Natural killer cell treated with Interleukin-12 subunit alpha and Interleukin-12 subunit beta and Interleukin-15 and Interleukin-18, amount 100 ng/mL, for 72 hours (primary cell): ENCODE measurements at regions not wholly inside any gene's neighbourhood (a gene's known extent, or its start where the extent isn't known, plus 50 kb on each side); places are given as distances from the start of the nearest gene placed in this dataset.

ENCODE experiments used
- ATAC-seq, 2 donors: fragments of 150-1000 bp; cut with Tn5 transposase in 1 of 2; sonication (Bioruptor Pico), chemical (Tn5 transposase) in 1 of 2; 2 replicates each; pipeline ENCODE4 v1.10.0; 2021
- DNase-seq: peaks from one replicate; pipeline ENCODE4 v3.0.0; 2022; ENCODE audit warnings: low spot score
- H3K27ac Mint-ChIP-seq, 2 donors: 1 replicate in 1 of 2; 2 replicates in 1 of 2; pipeline ENCODE4 v1.8.0; 2022; ENCODE audit warnings: mixed read lengths in 2 of 2, mild to moderate bottlenecking in 1 of 2, moderate library complexity in 1 of 2
- H3K27me3 Mint-ChIP-seq, 2 donors: 1 replicate in 1 of 2; 2 replicates in 1 of 2; pipeline ENCODE4 v1.8.0; 2022; ENCODE audit warnings: mixed read lengths in 2 of 2
- H3K36me3 Mint-ChIP-seq: one replicate; pipeline ENCODE4 v1.8.0; 2022; ENCODE audit warnings: mixed read lengths
- H3K4me1 Mint-ChIP-seq, 2 donors: 1 replicate in 1 of 2; 2 replicates in 1 of 2; pipeline ENCODE4 v1.8.0; 2022; ENCODE audit warnings: low read depth in 2 of 2, mixed read lengths in 2 of 2, mild to moderate bottlenecking in 1 of 2
- H3K4me3 Mint-ChIP-seq: one replicate; pipeline ENCODE4 v1.8.0; 2022; ENCODE audit warnings: mixed read lengths
- H3K9me3 Mint-ChIP-seq: 2 replicates; pipeline ENCODE4 v1.8.0; 2022; ENCODE audit warnings: mixed read lengths

DNA sequence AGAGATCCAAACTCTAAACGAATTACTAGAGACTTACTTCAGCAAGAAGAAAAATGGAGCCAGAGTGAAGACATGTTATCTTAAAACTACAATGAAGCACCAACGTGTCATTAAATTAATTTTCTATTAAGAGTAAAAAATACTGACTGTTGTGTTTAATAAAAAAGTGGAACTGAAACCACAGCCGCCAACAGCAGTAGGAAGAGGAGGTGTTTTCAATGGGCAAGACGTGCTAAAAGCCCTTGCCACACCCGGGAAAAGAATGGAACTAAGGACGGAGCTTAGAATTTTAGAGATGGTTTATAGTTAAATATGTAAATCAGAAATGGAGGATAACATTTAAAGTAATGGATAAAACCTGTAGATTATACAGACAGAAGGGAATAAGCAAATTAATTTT is 608.7 kb downstream of the TFAP2A start:
- peaks cover 7% of the 10 kb centered on the region for H3K9me3 Mint-ChIP-seq
- H3K4me1 Mint-ChIP-seq: no peaks in the 10 kb centered on the region
- ATAC-seq: no peak
- peaks cover 6% of the 10 kb centered on the region for H3K36me3 Mint-ChIP-seq
- DNase-seq: no peak
- H3K27me3 Mint-ChIP-seq: no peaks in the 10 kb centered on the region
- no peak overlapping the region for H3K27ac Mint-ChIP-seq
- no peak overlapping the region for H3K4me3 Mint-ChIP-seq

DNA sequence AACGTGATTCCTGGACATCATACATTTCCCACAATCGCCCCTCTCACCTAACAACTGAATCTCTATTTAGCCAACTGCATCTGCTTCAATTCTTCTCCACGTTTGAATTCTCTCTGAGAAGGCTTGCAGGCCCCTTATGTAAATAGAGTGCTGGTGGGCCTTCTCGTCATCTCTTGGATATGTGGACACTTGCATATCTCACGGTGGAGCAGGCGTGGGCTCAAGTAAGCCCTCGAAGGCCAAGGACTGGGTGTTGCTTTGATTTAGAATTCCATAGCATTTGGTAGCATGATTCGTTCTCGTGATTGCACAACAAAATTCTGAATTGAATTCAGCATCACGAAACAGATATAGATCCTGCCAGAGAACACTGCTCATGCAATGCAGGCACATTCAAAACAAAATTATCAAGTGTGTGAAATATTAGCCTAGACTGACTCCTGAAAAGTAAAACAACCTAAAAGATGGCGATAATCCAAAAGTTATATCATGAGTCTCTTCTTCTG is 613.6 kb downstream of the TFAP2A start:
- peaks cover 14% of the 10 kb centered on the region for H3K9me3 Mint-ChIP-seq
- ATAC-seq (no peak), DNase-seq (no peak)
- no peaks in the 10 kb centered on the region for H3K27me3 Mint-ChIP-seq
- H3K36me3 Mint-ChIP-seq: peaks cover 6% of the 10 kb centered on the region
- no peaks in the 10 kb centered on the region for H3K4me1 Mint-ChIP-seq
- H3K4me3 Mint-ChIP-seq: no peak overlapping the region
- H3K27ac Mint-ChIP-seq: no peak overlapping the region

GRCh38 chr6:9799582-9799981 is 615.3 kb downstream of the TFAP2A start:
- peaks cover 17% of the 10 kb centered on the region for H3K9me3 Mint-ChIP-seq

GRCh38 chr6:9796827-9797226 is 618.0 kb downstream of the TFAP2A start:
- no peak overlapping the region for H3K27ac Mint-ChIP-seq
- no peak overlapping the region for H3K4me3 Mint-ChIP-seq
- H3K4me1 Mint-ChIP-seq: no peaks in the 10 kb centered on the region
- H3K9me3 Mint-ChIP-seq: peaks cover 20% of the 10 kb centered on the region
- no peaks in the 10 kb centered on the region for H3K36me3 Mint-ChIP-seq
- DNase-seq (no peak), ATAC-seq (no peak)
- H3K27me3 Mint-ChIP-seq: no peaks in the 10 kb centered on the region

More at GRCh38 chr6:9799582-9799981, 615.3 kb downstream of the TFAP2A start:
- Mint-ChIP-seq H3K27me3 (no peaks in the 10 kb centered on the region), H3K27ac (no peak overlapping the region), H3K4me1 (no peaks in the 10 kb centered on the region), H3K36me3 (no peaks in the 10 kb centered on the region), H3K4me3 (no peak overlapping the region)
- DNase-seq (no peak), ATAC-seq (no peak)

DNA sequence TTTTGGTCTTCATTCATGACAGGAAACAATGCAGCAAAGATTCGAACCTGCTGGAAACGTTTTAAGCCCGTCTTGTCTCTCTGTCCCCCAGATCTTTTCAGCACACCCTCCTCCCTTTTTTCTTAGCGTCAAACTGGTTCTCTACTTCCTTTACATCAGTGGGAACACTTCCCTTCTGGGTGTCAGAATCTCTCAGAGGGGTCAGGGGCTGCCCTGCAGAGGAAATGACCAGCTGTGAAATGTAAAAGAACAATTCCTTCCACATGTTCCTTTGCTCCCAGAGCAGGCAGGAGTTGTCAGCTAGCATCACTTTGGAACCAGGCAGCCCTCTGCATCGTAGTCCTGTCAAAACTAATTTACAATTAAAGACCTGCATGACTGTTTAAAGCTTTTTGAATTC is 619.0 kb downstream of the TFAP2A start:
- no peak for DNase-seq
- Mint-ChIP-seq H3K9me3 (peaks cover 22% of the 10 kb centered on the region), H3K4me3 (no peak overlapping the region), H3K27me3 (no peaks in the 10 kb centered on the region), H3K4me1 (no peaks in the 10 kb centered on the region), H3K27ac (no peak overlapping the region), H3K36me3 (no peaks in the 10 kb centered on the region)
- no peak for ATAC-seq

- no peak overlapping the region for H3K27ac Mint-ChIP-seq
- no peak for ATAC-seq
- H3K4me1 Mint-ChIP-seq: no peaks in the 10 kb centered on the region
- no peak overlapping the region for H3K4me3 Mint-ChIP-seq
- no peaks in the 10 kb centered on the region for H3K36me3 Mint-ChIP-seq
- no peak for DNase-seq
- H3K27me3 Mint-ChIP-seq: no peaks in the 10 kb centered on the region
- peaks cover 9% of the 10 kb centered on the region for H3K9me3 Mint-ChIP-seq
Observed at GRCh38 chr6:9789201-9789600, 625.7 kb downstream of the TFAP2A start.

- H3K9me3 Mint-ChIP-seq: peaks cover 14% of the 10 kb centered on the region
- ATAC-seq (no peak), DNase-seq (no peak)
- H3K36me3 Mint-ChIP-seq: no peaks in the 10 kb centered on the region
- no peaks in the 10 kb centered on the region for H3K27me3 Mint-ChIP-seq
- no peaks in the 10 kb centered on the region for H3K4me1 Mint-ChIP-seq
- H3K4me3 Mint-ChIP-seq: no peak overlapping the region
- no peak overlapping the region for H3K27ac Mint-ChIP-seq
Observed at GRCh38 chr6:9784786-9785185, 630.1 kb downstream of the TFAP2A start.

GRCh38 chr6:9783567-9783966 is 631.3 kb downstream of the TFAP2A start:
- Mint-ChIP-seq H3K27me3 (no peaks in the 10 kb centered on the region), H3K4me1 (no peaks in the 10 kb centered on the region), H3K4me3 (no peak overlapping the region), H3K27ac (no peak overlapping the region), H3K9me3 (peaks cover 13% of the 10 kb centered on the region), H3K36me3 (no peaks in the 10 kb centered on the region)
- ATAC-seq (no peak), DNase-seq (no peak)

- no peak overlapping the region for H3K27ac Mint-ChIP-seq
- ATAC-seq: no peak
Observed at GRCh38 chr6:9766240-9766915, 648.5 kb downstream of the TFAP2A start.

GRCh38 chr6:9761220-9761619 is 653.7 kb downstream of the TFAP2A start:
- H3K4me3 Mint-ChIP-seq: no peak overlapping the region
- H3K27ac Mint-ChIP-seq: no peak overlapping the region
- H3K36me3 Mint-ChIP-seq: no peaks in the 10 kb centered on the region
- H3K4me1 Mint-ChIP-seq: no peaks in the 10 kb centered on the region
- peaks cover 10% of the 10 kb centered on the region for H3K9me3 Mint-ChIP-seq
- ATAC-seq: no peak
- DNase-seq: no peak
- H3K27me3 Mint-ChIP-seq: no peaks in the 10 kb centered on the region

More at GRCh38 chr6:9766240-9766915, 648.5 kb downstream of the TFAP2A start:
- no peak overlapping the region for H3K4me3 Mint-ChIP-seq
- H3K36me3 Mint-ChIP-seq: no peaks in the 10 kb centered on the region
- DNase-seq: no peak
- H3K4me1 Mint-ChIP-seq: no peaks in the 10 kb centered on the region
- peaks cover 17% of the 10 kb centered on the region for H3K9me3 Mint-ChIP-seq
- no peaks in the 10 kb centered on the region for H3K27me3 Mint-ChIP-seq

DNA sequence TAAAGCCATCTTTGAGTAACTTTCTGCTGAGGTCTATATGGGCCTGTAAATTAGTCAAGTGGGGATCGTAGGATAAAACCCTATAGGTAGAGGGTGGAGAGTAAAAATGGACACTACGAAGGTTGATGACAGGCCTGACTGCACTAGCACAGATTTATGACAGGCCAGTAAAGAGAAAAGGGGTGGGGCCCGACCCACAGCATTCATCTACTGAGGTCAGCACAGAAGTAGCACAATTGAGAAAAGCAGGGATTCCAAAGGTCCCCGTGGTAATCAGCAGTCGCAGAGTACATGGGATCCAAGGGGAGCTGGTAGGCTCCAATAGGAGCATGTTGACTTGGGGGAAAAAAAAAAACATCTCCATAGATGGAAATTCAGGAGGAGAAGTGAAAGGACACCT is 660.4 kb downstream of the TFAP2A start:
- H3K9me3 Mint-ChIP-seq: peaks cover 22% of the 10 kb centered on the region
- no peaks in the 10 kb centered on the region for H3K4me1 Mint-ChIP-seq
- H3K36me3 Mint-ChIP-seq: peaks cover 6% of the 10 kb centered on the region
- DNase-seq: no peak
- no peak for ATAC-seq
- H3K27ac Mint-ChIP-seq: no peak overlapping the region
- H3K4me3 Mint-ChIP-seq: no peak overlapping the region
- no peaks in the 10 kb centered on the region for H3K27me3 Mint-ChIP-seq

DNA sequence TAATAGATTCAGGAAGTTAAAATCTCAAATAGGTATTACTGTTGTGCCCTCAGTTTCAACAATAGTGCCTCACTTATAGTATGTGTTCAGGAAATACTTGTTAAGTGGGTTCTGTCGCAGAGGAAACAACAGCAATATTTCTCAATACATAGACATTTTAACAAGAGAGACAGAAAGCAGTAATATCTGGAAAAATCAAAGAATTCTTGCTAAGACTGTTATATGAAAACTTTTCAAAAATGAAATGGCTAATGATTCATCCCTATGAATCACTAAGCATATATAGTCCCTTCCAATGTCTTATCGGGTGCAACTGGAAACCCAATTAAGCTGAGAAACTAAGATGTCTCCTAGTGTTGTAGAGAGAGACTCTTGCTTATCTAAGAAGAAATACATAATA is 668.9 kb downstream of the TFAP2A start:
- H3K9me3 Mint-ChIP-seq: peaks cover 24% of the 10 kb centered on the region
- no peak overlapping the region for H3K4me3 Mint-ChIP-seq
- ATAC-seq: no peak
- no peak overlapping the region for H3K27ac Mint-ChIP-seq
- DNase-seq: no peak
- no peaks in the 10 kb centered on the region for H3K27me3 Mint-ChIP-seq
- no peaks in the 10 kb centered on the region for H3K36me3 Mint-ChIP-seq
- H3K4me1 Mint-ChIP-seq: no peaks in the 10 kb centered on the region

GRCh38 chr6:9745476-9745875 is 669.4 kb downstream of the TFAP2A start:
- Mint-ChIP-seq H3K36me3 (no peaks in the 10 kb centered on the region), H3K4me3 (no peak overlapping the region), H3K27me3 (no peaks in the 10 kb centered on the region), H3K9me3 (peaks cover 25% of the 10 kb centered on the region), H3K4me1 (no peaks in the 10 kb centered on the region), H3K27ac (no peak overlapping the region)
- DNase-seq: no peak
- no peak for ATAC-seq

GRCh38 chr6:9744119-9744518 is 670.8 kb downstream of the TFAP2A start:
- ATAC-seq (no peak), DNase-seq (no peak)
- peaks cover 25% of the 10 kb centered on the region for H3K9me3 Mint-ChIP-seq
- no peaks in the 10 kb centered on the region for H3K36me3 Mint-ChIP-seq
- no peaks in the 10 kb centered on the region for H3K4me1 Mint-ChIP-seq
- H3K27me3 Mint-ChIP-seq: no peaks in the 10 kb centered on the region
- H3K27ac Mint-ChIP-seq: no peak overlapping the region
- no peak overlapping the region for H3K4me3 Mint-ChIP-seq

DNA sequence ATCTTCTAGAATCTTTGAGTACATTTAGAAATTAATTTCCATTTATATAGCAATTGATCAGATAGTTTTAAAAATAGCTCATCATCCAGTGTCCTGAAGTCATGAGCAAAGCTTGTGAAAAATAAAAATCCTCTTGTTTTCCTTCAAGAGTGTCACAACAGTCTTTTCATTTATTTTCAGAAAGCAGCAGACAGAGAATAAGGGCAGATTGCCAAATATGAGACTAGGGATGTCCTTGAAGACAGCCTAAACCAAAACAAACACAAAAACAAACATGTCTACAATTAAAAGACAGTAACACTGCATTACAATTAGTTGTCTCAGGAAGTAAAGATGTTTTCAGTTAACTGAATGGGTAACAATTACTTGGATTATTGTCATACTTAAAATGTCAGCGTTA is 682.8 kb downstream of the TFAP2A start:
- no peak overlapping the region for H3K27ac Mint-ChIP-seq
- no peak for DNase-seq
- ATAC-seq: no peak
- no peak overlapping the region for H3K4me3 Mint-ChIP-seq
- H3K9me3 Mint-ChIP-seq: peaks cover 8% of the 10 kb centered on the region
- H3K4me1 Mint-ChIP-seq: no peaks in the 10 kb centered on the region
- no peaks in the 10 kb centered on the region for H3K36me3 Mint-ChIP-seq
- no peaks in the 10 kb centered on the region for H3K27me3 Mint-ChIP-seq
